Activated B cell treated with CpG ODN at 0.5 μM for 24 hours (primary cell): ENCODE measurements at regions not wholly inside any gene's neighbourhood (a gene's known extent, or its start where the extent isn't known, plus 50 kb on each side); places are given as distances from the start of the nearest gene placed in this dataset.

Source experiments
- ATAC-seq: fragments of 200-7000 bp; cut with Tn5 transposase; one replicate; pipeline ENCODE4 v1.10.0; 2021; ENCODE audit warnings: low read depth, mild to moderate bottlenecking, moderate library complexity
- CTCF ChIA-PET: fragments of 350-600 bp; sonication (Branson Sonifier 250); formaldehyde crosslinking; loops from one replicate; lab custom pipeline; 2021; ENCODE audit warnings: antibody characterized with exemption; lab: Charles Lee
- POLR2A ChIA-PET: fragments of 350-600 bp; sonication (Branson Sonifier 250); formaldehyde crosslinking; loops from one replicate; lab custom pipeline; 2021; ENCODE audit warnings: antibody characterized with exemption; lab: Charles Lee
- DNase-seq: peaks from one replicate; pipeline ENCODE4 v3.0.0; 2022
- H3K27ac Mint-ChIP-seq: one replicate; pipeline ENCODE4 v1.8.0; 2020; ENCODE audit warnings: mixed read lengths
- H3K27me3 Mint-ChIP-seq: one replicate; pipeline ENCODE4 v1.8.0; 2021; ENCODE audit warnings: mixed read lengths
- H3K36me3 Mint-ChIP-seq: one replicate; pipeline ENCODE4 v1.8.0; 2021; ENCODE audit warnings: low read depth, mixed read lengths
- H3K4me1 Mint-ChIP-seq: one replicate; pipeline ENCODE4 v1.8.0; 2021; ENCODE audit warnings: mixed read lengths
- H3K4me3 Mint-ChIP-seq: one replicate; pipeline ENCODE4 v1.8.0; 2020; ENCODE audit warnings: mild to moderate bottlenecking, mixed read lengths
- H3K9me3 Mint-ChIP-seq: one replicate; pipeline ENCODE4 v1.8.0; 2020; ENCODE audit warnings: mixed read lengths
- CTCF ChIP-seq: fragments of 200-600 bp; IDR thresholded peaks from one replicate; pipeline ENCODE4 v1.8.0; 2022; ENCODE audit warnings: antibody characterized with exemption, mild to moderate bottlenecking
- intact Hi-C: fragments of 100-400 bp; cut with micrococcal nuclease; formaldehyde crosslinking; loops from one replicate; pipeline ENCODE4 v1.15.1; 2024

GRCh38 chr6:102204351-102204750 is 810.8 kb downstream of the GRIK2 start:
- ChIA-PET POLR2A (no interaction called here), CTCF (no interaction called here)
- no peak for TF ChIP-seq CTCF
- intact Hi-C loops = no loop called here
- no peaks in the 10 kb centered on the region for H3K27me3 Mint-ChIP-seq
- peaks cover 10% of the 10 kb centered on the region for H3K9me3 Mint-ChIP-seq
- no peak for ATAC-seq
- no peaks in the 10 kb centered on the region for H3K36me3 Mint-ChIP-seq
- H3K4me3 Mint-ChIP-seq = no peak overlapping the region
- H3K27ac Mint-ChIP-seq = no peak overlapping the region
- DNase-seq = no peak
- no peaks in the 10 kb centered on the region for H3K4me1 Mint-ChIP-seq

- Mint-ChIP-seq H3K4me3 (no peak overlapping the region), H3K27ac (no peak overlapping the region), H3K9me3 (peaks cover 1% of the 10 kb centered on the region), H3K4me1 (no peaks in the 10 kb centered on the region), H3K27me3 (no peaks in the 10 kb centered on the region), H3K36me3 (no peaks in the 10 kb centered on the region)
- intact Hi-C loops = no loop called here
- DNase-seq = no peak
- ChIA-PET CTCF (no interaction called here), POLR2A (no interaction called here)
- TF ChIP-seq CTCF = no peak
- ATAC-seq = no peak
Observed at GRCh38 chr6:102215425-102215824, 821.9 kb downstream of the GRIK2 start.

DNA sequence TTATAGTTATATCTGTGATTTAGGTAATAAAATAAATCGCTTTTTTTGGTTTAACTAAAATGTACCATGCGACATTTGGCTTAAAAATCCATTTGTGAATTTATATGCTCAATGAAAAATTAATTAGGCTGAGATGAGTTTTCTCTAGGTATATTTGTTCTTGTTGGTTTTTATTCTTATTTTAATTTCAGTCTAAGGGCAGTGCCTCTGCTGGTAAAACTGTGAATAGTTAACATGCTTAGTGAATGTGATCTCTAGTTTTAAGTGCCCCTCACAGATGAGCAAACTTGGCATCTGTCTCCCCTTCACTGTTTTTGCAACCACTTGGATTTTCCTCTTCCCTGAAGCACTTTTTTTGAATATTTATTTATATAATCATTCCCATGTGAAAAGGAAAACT is 822.7 kb downstream of the GRIK2 start:
- no peak for DNase-seq
- no peak overlapping the region for H3K27ac Mint-ChIP-seq
- no peaks in the 10 kb centered on the region for H3K27me3 Mint-ChIP-seq
- H3K4me3 Mint-ChIP-seq = no peak overlapping the region
- intact Hi-C loops = no loop called here
- CTCF ChIA-PET = interaction anchor here (0.6 kb wide), 1 partner anchor 699 kb away, joined by 3 read pairs; no protein-coding TSS in a partner anchor
- no peaks in the 10 kb centered on the region for H3K36me3 Mint-ChIP-seq
- TF ChIP-seq CTCF = no peak
- H3K4me1 Mint-ChIP-seq = no peaks in the 10 kb centered on the region
- ATAC-seq = no peak
- peaks cover 2% of the 10 kb centered on the region for H3K9me3 Mint-ChIP-seq
- POLR2A ChIA-PET = no interaction called here

GRCh38 chr6:102223942-102224341 is 830.4 kb downstream of the GRIK2 start:
- ATAC-seq (no peak), DNase-seq (no peak)
- Mint-ChIP-seq H3K27ac (no peak overlapping the region), H3K36me3 (no peaks in the 10 kb centered on the region), H3K4me1 (no peaks in the 10 kb centered on the region), H3K4me3 (no peak overlapping the region), H3K27me3 (no peaks in the 10 kb centered on the region), H3K9me3 (peaks cover 2% of the 10 kb centered on the region)
- TF ChIP-seq CTCF = no peak
- ChIA-PET POLR2A (no interaction called here), CTCF (no interaction called here)
- intact Hi-C loops = no loop called here

- ChIA-PET CTCF (no interaction called here), POLR2A (no interaction called here)
- no peak overlapping the region for H3K27ac Mint-ChIP-seq
- H3K9me3 Mint-ChIP-seq = no peaks in the 10 kb centered on the region
- ATAC-seq (no peak), DNase-seq (no peak)
- H3K27me3 Mint-ChIP-seq = no peaks in the 10 kb centered on the region
- intact Hi-C loops = no loop called here
- no peak overlapping the region for H3K4me3 Mint-ChIP-seq
- H3K4me1 Mint-ChIP-seq = no peaks in the 10 kb centered on the region
- H3K36me3 Mint-ChIP-seq = no peaks in the 10 kb centered on the region
- TF ChIP-seq CTCF = no peak
Observed at GRCh38 chr6:102229271-102229670, 835.8 kb downstream of the GRIK2 start.
